DMS 273 (cell line): ENCODE measurements at regions not wholly inside any gene's neighbourhood (a gene's known extent, or its start where the extent isn't known, plus 50 kb on each side); places are given as distances from the start of the nearest gene placed in this dataset.

Experiments used
- DNase-seq: peaks from one replicate; lab custom pipeline; 2025; ENCODE audit not compliant: unreplicated experiment; lab: John Stamatoyannopoulos, UW

DNA sequence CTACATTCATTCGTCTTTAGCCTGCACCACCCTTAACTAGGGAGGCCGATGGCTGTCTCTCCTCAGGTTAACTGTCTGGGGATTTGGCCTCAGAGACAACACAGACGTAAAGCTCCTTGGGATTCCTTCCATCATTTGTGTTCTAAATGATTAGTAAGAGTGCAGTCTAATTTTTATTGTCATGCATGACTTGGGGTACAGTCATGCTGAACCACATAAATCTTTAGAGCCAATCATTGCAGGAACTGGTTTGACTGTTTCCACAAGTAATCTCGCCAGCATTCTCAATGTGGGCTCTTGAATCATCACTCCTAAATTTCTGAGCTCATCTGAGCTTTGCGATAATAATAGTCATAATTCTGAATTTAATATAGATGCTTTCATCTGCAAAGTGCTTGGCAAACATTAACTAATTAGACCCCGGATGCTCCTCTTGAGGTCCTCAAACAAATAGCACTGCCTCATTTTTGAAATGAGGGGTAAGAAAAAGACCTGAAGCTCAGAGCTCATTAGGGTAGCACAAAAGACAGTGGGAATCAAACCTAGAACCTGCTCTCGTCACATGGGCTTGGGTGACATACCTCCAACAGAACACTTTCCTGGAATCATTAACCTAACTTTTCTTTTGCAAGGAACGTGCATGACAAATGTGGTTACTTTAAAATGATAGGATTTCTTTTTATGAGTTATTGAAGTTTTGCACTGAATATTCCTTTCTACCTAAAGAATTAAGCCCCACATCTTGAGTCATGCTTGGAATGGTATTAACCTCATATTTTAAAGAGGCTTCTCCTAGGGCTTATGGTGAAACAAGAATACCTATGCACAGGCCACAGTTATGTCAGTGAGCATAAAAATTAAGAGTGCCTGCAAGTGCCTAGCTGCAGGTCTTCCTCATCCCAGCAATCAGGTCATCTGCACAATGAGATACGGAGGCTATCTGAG is 118.9 kb upstream of the NRP1 start:
- DNase-seq: no peak

GRCh38 chr10:33448421-33449140 is 114.1 kb upstream of the NRP1 start:
- no peak for DNase-seq

GRCh38 chr10:33441561-33441960 is 107.1 kb upstream of the NRP1 start:
- DNase-seq: no peak

- DNase-seq: no peak
Observed at GRCh38 chr10:33434933-33435332, 100.5 kb upstream of the NRP1 start.

DNA sequence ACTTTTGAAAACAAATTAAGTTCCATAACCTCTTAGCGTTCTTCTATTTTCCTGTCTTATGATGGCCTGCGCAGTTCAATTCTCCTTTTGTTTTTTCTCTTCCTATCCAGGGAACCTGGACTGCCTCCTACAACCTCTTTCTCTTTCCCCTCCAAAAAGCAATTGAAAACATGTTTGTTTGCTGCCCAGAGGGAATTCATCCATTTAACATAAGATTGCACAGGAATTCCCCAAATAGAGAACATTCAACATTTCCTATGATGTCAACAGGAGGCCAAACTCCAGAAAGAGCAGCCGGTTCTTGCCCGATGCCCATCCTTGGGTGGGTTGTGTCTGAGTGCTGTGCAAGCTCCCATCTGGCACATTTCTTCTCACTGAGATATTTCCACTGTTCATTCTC is 94.2 kb upstream of the NRP1 start:
- DNase-seq: no peak

DNA sequence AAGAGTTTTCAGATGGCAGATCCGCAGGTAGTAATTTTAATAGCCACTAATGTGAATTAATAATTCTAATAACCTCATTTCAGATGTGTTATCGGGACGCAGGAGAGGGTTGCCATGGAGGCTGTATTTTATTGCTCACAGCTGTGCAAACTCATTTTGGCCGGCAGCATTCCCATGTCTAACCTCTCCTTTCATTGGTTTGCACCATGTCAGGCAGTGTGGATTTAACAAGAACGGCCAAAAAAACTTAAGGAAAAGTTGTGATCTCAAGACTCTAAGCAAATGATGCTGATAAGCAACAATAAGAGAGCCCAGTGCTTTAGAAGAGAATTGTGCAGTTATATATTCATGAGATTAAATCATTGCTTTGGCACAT is 88.7 kb upstream of the NRP1 start:
- DNase-seq: no peak

DNA sequence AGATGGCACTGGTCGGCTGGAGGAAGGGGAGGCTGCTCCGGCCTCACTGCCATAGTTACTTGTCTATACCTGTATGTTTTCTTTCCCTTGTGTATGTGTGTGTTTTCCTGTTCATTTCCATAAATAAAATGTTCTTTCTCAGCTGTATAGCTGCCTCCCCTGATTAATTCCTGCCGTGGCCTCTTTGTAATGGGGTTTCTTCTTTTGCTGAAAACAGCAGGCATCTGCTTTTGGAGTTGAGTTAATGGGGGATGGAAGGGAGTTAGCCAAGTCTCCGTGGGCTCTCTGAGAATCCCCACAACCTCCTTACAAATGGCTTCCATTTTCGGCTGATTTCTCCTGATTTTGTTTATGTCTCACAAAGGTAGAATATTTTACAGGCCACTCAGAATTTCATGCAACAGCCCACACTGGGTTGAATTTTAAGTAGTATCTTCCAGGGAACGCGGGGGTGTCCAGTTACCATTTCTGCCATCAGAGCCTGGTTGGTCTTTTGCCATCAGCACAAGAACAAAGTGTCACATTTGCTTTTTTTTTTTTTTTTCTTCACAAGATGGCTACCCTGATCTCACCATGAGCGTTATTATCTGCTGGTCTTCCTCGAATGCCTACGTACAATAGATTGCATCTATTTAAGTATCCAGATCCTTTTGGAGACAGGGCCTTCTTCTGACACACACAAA is 88.1 kb upstream of the NRP1 start:
- peak; percentile 4 for DNase-seq

DNA sequence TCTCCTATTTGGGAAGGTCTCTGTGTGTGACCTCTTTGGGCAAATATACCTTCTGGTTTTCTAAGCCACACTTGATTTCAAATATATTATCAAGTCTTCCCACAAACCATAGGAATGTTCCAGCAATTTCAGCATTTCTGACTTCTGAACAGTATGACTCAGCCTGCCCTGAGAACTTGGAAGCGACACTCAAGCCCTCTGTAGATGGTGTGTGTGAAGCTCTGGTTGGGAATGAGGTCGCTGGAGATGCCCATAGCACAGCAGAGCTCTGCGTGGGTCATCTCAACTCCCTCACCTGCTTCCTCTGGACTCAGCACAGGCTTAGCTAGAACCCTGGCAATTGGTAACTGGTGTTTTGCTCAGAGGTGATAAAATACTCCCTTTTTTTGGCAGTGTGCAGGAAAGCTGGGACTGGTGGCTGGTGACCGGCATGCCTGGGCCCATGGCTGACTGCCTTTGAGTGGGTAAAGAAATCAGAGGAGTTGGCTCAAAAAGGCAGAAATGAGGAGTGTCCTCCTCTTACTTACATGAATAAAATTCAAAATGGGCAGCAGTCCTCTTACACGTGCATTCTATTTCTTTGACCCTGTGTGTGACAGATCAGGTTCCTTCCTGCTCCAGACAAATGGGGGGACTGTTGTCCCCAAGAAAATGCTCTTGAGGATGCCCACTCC is 87.5 kb upstream of the NRP1 start:
- no peak for DNase-seq

DNA sequence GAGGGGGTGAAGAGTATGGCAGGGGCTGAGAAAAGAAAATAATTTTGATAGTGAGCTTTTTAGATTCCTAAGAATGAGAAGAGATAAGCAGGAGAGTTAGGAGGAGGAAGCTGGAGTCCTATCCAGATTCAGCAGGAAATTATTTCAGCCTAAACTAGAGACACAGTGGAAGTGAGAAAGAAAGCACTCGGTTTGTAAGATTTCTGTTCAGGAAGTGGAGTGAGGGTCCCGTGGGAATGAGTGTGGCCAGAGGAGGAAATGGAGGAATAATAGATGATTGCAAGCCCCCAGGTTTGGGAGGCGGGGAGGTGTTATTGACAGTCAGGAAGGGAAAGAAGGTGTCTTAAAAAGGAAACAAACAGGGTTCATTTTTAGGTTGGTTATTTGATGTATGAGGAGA is 84.8 kb upstream of the NRP1 start:
- no peak for DNase-seq

DNA sequence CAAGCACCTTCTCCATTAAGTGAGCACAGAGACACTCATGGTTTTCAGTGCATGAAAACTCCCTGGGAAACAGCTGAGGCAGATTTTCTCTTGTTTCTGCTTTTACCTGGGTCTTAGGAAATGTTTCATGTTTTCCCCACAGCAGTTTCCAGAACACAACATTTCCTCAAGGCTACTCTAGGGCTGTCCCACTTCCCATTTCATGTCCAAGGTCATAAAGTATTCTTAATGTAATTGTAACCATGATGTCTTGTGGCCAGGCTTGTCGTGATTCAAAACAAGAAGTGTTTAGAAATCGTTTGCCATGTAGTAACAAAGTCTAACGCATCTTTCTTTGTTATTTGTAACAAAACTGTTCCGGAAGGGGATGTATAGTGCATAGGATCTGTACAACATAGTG is 83.8 kb upstream of the NRP1 start:
- DNase-seq: no peak

DNA sequence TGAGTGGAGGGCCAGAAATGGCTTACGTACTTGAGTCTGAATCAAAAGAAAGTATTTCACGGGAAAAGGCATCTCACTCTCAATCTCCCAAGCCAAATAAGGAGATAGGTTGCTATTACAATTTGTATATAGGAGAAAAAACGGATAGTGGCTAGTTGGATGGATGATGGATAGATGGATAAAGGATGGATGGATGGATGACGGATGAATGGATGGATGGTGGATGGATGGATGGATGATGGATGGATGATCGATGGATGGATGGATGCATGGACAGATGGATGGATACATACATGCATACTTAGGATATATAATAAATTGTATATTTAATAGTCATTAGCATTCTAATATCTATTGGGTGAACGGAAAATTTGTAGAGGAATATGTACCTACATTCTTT is 82.2 kb upstream of the NRP1 start:
- DNase-seq: no peak

DNA sequence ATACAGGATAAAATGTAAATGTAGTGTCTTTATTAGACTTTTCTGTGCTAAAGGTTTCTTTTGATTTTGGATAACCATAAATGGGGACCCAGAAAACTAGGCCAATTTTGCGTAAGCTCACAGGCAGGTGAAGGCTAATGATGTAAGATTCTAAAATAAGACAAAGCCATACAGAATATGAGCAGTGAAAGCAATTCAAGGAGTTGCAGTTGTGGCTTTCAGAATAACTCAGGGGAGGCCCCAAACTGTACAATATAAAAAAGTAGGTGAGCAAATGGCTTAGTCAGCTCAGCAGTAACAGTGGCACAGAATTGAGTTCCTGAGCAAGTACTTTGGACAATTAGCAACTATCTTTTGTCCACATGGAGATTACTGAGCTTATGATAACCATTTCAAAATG is 81.7 kb upstream of the NRP1 start:
- DNase-seq: no peak

DNA sequence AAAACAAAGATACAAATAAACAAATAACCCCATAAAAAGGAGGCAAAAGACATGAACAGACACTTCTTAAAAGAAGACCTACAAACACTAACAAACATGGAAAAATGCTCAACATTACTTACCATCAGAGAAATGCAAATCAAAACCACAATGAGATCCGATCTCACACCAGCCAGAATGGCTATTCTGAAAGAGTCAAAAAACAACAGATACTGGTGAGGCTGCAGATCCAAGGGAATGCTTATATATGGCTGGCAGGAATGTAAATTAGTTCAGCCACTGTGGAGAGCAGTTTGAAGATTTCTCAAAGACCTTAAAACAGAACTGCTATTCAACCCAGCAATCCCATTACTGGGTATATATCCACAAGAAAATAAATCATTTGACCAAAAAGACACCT is 80.4 kb upstream of the NRP1 start:
- no peak for DNase-seq

GRCh38 chr10:33412653-33413361 is 78.3 kb upstream of the NRP1 start:
- DNase-seq: no peak

- DNase-seq: no peak
Observed at GRCh38 chr10:33412241-33412640, 77.8 kb upstream of the NRP1 start.

DNA sequence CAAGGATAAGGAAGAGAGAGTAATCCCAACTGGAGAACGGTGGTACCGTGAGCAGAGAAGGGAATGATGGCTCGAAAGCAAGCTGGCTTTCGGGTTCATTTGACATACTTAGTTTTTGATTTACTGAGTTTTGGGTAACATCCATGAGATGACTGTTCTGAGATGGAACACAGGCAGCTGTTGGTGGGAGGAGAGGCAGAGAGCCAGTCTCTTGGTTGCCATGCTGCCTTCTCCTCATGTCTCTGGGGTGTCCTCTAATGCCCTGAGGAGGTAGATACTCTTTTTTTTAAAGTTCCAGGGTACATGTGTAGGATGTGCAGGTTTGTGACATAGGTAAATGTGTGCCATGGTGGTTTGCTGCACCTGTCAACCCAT is 76.4 kb upstream of the NRP1 start:
- DNase-seq: no peak

GRCh38 chr10:33410096-33410859 is 75.8 kb upstream of the NRP1 start:
- DNase-seq: no peak

- DNase-seq: no peak
Observed at GRCh38 chr10:33406596-33406995, 72.1 kb upstream of the NRP1 start.

GRCh38 chr10:33402220-33403073 is 68.0 kb upstream of the NRP1 start:
- DNase-seq: no peak
